GM23248 (cell line): ENCODE measurements at regions not wholly inside any gene's neighbourhood (a gene's known extent, or its start where the extent isn't known, plus 50 kb on each side); places are given as distances from the start of the nearest gene placed in this dataset.

Experiments
- EZH2 ChIP-seq: fragments of 200-600 bp; sonication (generic); IDR thresholded peaks from 2 replicates; pipeline ENCODE4 v1.6.1; 2018; ENCODE audit warnings: antibody characterized with exemption, mild to moderate bottlenecking; ENCODE audit not compliant: insufficient read depth, poor library complexity, severe bottlenecking
- EZH2phosphoT487 ChIP-seq: fragments of 200-600 bp; sonication (generic); IDR thresholded peaks from 2 replicates; pipeline ENCODE4 v1.6.1; 2018; ENCODE audit warnings: antibody characterized with exemption, moderate library complexity, mild to moderate bottlenecking, low read depth; ENCODE audit not compliant: insufficient read depth

- TF ChIP-seq EZH2 (no peak), EZH2phosphoT487 (no peak)
These were observed 193.6 kb upstream of the CST7 start for GRCh38 chr20:24755411-24755922.
